ENCODE measurements at regions not wholly inside any gene's neighbourhood (a gene's known extent, or its start where the extent isn't known, plus 50 kb on each side); places are given as distances from the start of the nearest gene placed in this dataset.

DNA sequence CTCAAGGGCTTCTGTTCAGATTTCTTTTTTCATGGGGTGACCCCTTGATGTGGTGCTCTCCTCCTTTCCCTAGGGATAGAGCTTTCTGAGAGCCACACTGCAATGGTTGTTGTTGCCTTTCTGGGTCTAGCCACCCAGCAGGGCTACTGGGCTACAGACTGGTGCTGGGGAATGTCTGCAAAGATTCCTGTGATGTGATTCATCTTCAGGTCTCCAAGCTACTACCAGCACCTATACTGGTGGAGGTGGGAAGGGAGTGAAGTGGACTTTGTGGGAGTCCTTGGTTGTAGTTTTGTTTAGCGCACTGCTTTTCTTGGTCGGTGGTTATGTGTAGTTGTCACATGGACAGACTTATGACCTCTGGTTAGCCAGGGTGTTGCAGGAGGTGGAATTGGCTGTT, 392.3 kb upstream of the CNTN6 start:
- TF ChIP-seq, protein P1, sequence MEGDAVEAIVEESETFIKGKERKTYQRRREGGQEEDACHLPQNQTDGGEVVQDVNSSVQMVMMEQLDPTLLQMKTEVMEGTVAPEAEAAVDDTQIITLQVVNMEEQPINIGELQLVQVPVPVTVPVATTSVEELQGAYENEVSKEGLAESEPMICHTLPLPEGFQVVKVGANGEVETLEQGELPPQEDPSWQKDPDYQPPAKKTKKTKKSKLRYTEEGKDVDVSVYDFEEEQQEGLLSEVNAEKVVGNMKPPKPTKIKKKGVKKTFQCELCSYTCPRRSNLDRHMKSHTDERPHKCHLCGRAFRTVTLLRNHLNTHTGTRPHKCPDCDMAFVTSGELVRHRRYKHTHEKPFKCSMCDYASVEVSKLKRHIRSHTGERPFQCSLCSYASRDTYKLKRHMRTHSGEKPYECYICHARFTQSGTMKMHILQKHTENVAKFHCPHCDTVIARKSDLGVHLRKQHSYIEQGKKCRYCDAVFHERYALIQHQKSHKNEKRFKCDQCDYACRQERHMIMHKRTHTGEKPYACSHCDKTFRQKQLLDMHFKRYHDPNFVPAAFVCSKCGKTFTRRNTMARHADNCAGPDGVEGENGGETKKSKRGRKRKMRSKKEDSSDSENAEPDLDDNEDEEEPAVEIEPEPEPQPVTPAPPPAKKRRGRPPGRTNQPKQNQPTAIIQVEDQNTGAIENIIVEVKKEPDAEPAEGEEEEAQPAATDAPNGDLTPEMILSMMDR (IDR thresholded peaks at IDR 0.05; ENCODE audit: borderline replicate concordance, extremely low read depth, low read length, poor library complexity, severe bottlenecking), result no peak
- TF ChIP-seq EZH2 (IDR thresholded peaks at IDR 0.05; ENCODE audit: borderline replicate concordance, low read depth, low read length, severe bottlenecking), result no peak
